ENCODE measurements at regions not wholly inside any gene's neighbourhood (a gene's known extent, or its start where the extent isn't known, plus 50 kb on each side); places are given as distances from the start of the nearest gene placed in this dataset.

- no peak for DNase-seq
Observed at GRCh38 chr3:188047536-188047935, 106.4 kb upstream of the LPP start.

- peak; percentile 35 for DNase-seq
Observed at GRCh38 chr3:188049606-188050530, 104.1 kb upstream of the LPP start.

- no peak for DNase-seq
Observed at GRCh38 chr3:188051801-188052168, 102.2 kb upstream of the LPP start.

- DNase-seq, result no peak
Observed at GRCh38 chr3:188052169-188053035, 101.6 kb upstream of the LPP start.

GRCh38 chr3:188053036-188053340, 101.0 kb upstream of the LPP start:
- no peak for DNase-seq

GRCh38 chr3:188053710-188054380, 100.1 kb upstream of the LPP start:
- no peak for DNase-seq

- no peak for DNase-seq
Observed at GRCh38 chr3:188054541-188054940, 99.4 kb upstream of the LPP start.

- no peak for DNase-seq
Observed at GRCh38 chr3:188055388-188055787, 98.6 kb upstream of the LPP start.

GRCh38 chr3:188057124-188057523, 96.8 kb upstream of the LPP start:
- no peak for DNase-seq

- no peak for DNase-seq
Observed at GRCh38 chr3:188058569-188059184, 95.3 kb upstream of the LPP start.

- no peak for DNase-seq
Observed at GRCh38 chr3:188059351-188059750, 94.6 kb upstream of the LPP start.

- DNase-seq, result no peak
Observed at GRCh38 chr3:188060264-188060835, 93.6 kb upstream of the LPP start.

- DNase-seq, result peak; percentile 66
Observed at GRCh38 chr3:188060840-188061544, 93.0 kb upstream of the LPP start.

- no peak for DNase-seq
Observed at GRCh38 chr3:188062216-188062615, 91.7 kb upstream of the LPP start.

GRCh38 chr3:188064831-188065493, 89.0 kb upstream of the LPP start:
- DNase-seq, result no peak

- no peak for DNase-seq
Observed at GRCh38 chr3:188066141-188066540, 87.8 kb upstream of the LPP start.

GRCh38 chr3:188067932-188068331, 86.0 kb upstream of the LPP start:
- no peak for DNase-seq

GRCh38 chr3:188068342-188068741, 85.6 kb upstream of the LPP start:
- DNase-seq, result no peak

GRCh38 chr3:188071636-188072035, 82.3 kb upstream of the LPP start:
- no peak for DNase-seq

- DNase-seq, result no peak
Observed at GRCh38 chr3:188076176-188076575, 77.8 kb upstream of the LPP start.

- DNase-seq, result no peak
Observed at GRCh38 chr3:188077160-188077799, 76.7 kb upstream of the LPP start.
